HepG2 (cell line): ENCODE measurements at regions not wholly inside any gene's neighbourhood (a gene's known extent, or its start where the extent isn't known, plus 50 kb on each side); places are given as distances from the start of the nearest gene placed in this dataset.

Experiments used
- DPF2 ChIP-seq: sonication (generic); formaldehyde crosslinking; IDR thresholded peaks from 2 replicates; pipeline ENCODE4 v1.4.0; 2020; ENCODE audit warnings: mild to moderate bottlenecking, low read depth, missing genetic modification reagents, borderline replicate concordance
- ETV6 ChIP-seq: sonication (generic); formaldehyde crosslinking; conservative IDR thresholded peaks from 2 replicates; pipeline ENCODE4 v1.4.0; 2020; ENCODE audit warnings: missing genetic modification reagents
- EZH2 ChIP-seq: conservative IDR thresholded peaks from 2 replicates; pipeline ENCODE4 v1.6.1; 2012; ENCODE audit warnings: mild to moderate bottlenecking, low read depth, low read length, moderate library complexity
- GABPA ChIP-seq, 2 experiments: IDR thresholded peaks; 2 replicates each; pipeline ENCODE4 v1.6.1; 2011 to 2016; ENCODE audit warnings: low read depth in 2 of 2, low read length in 1 of 2, missing biosample characterization in 1 of 2, missing genetic modification characterization in 1 of 2
- GATAD2A ChIP-seq: IDR thresholded peaks from 2 replicates; pipeline ENCODE4 v1.6.1; 2016
- GTF2F1 ChIP-seq: fragments of 150-350 bp; IDR thresholded peaks from 2 replicates; pipeline ENCODE4 v1.6.1; 2014; ENCODE audit warnings: low read length
- NFE2L1 ChIP-seq: sonication (generic); formaldehyde crosslinking; IDR thresholded peaks from 2 replicates; pipeline ENCODE4 v1.4.0; 2020; ENCODE audit warnings: missing genetic modification reagents, mild to moderate bottlenecking, borderline replicate concordance
- NFYB ChIP-seq: sonication (generic); formaldehyde crosslinking; IDR thresholded peaks from 2 replicates; pipeline ENCODE4 v1.4.0; 2020; ENCODE audit warnings: missing genetic modification reagents
- POLR2AphosphoS5 ChIP-seq: IDR thresholded peaks from 2 replicates; pipeline ENCODE4 v1.6.1; 2012; ENCODE audit warnings: low read depth, low read length
- SMC3 ChIP-seq: IDR thresholded peaks from 2 replicates; pipeline ENCODE4 v1.6.1; 2011; ENCODE audit warnings: low read length, improper control_type of control experiment
- TAF15 ChIP-seq: fragments of 200-400 bp; formaldehyde crosslinking; IDR thresholded peaks from one replicate; pipeline ENCODE4 v1.6.1; 2018; ENCODE audit warnings: mild to moderate bottlenecking, low read depth, low read length; ENCODE audit not compliant: poor library complexity, severe bottlenecking
- ZBTB26 ChIP-seq: IDR thresholded peaks from 2 replicates; pipeline ENCODE4 v1.6.1; 2016; ENCODE audit warnings: missing compliant biosample characterization, missing genetic modification reagents, borderline replicate concordance
- ZBTB33 ChIP-seq: sonication (generic); formaldehyde crosslinking; IDR thresholded peaks from 2 replicates; pipeline ENCODE4 v1.4.0; 2020; ENCODE audit warnings: missing genetic modification reagents
- ZNF577 ChIP-seq: sonication (generic); formaldehyde crosslinking; IDR thresholded peaks from 2 replicates; pipeline ENCODE4 v1.4.0; 2020; ENCODE audit warnings: mild to moderate bottlenecking, low read depth, missing genetic modification reagents, borderline replicate concordance

GRCh38 chr20:50317116-50317515, 126.5 kb downstream of the CEBPB start:
- no peak for TF ChIP-seq ZNF577 (CRISPR knock-in tag)
- TF ChIP-seq ZBTB26 (CRISPR knock-in tag) = no peak
- no peak for TF ChIP-seq TAF15
- no peak for TF ChIP-seq GATAD2A (CRISPR knock-in tag)
- TF ChIP-seq ZBTB33 (CRISPR knock-in tag) = no peak
- no peak for TF ChIP-seq SMC3
- no peak for TF ChIP-seq POLR2AphosphoS5
- no peak for TF ChIP-seq NFE2L1 (CRISPR knock-in tag)
- TF ChIP-seq ETV6 = no peak
- TF ChIP-seq GABPA (IDR thresholded peaks at IDR 0.05; ENCODE audit: low read depth, low read length) = no peak
- TF ChIP-seq GABPA (CRISPR knock-in tag; IDR thresholded peaks at IDR 0.05; ENCODE audit: low read depth) = no peak
- no peak for TF ChIP-seq GTF2F1
- TF ChIP-seq EZH2 = no peak
- TF ChIP-seq NFYB (CRISPR knock-in tag) = no peak
- no peak for TF ChIP-seq DPF2 (CRISPR knock-in tag)
